Gastrocnemius medialis (tissue), 4 donors: ENCODE measurements at regions not wholly inside any gene's neighbourhood (a gene's known extent, or its start where the extent isn't known, plus 50 kb on each side); places are given as distances from the start of the nearest gene placed in this dataset.
"Not testable (repeated sequence)": the region's sequence is repeated elsewhere in the genome, so short reads cannot be mapped to it uniquely, and the experiment has no call there.

Experiments
- ATAC-seq, 2 donors: fragments of 150-250 bp; one replicate each; pipeline ENCODE4 v1.9.1; 2016
- DNase-seq, 2 donors: peaks; one replicate each; pipeline ENCODE4 v3.0.0-alpha.2; 2019
- H3K27ac ChIP-seq, 4 donors: fragments of 200-600 bp; sonication (generic); 1 replicate in 1 of 4; 2 replicates in 3 of 4; pipeline ENCODE4 v1.5.1; 2016 to 2018; ENCODE audit warnings: mild to moderate bottlenecking in 2 of 4, moderate library complexity in 1 of 4
- H3K27me3 ChIP-seq, 3 donors: fragments of 200-600 bp; sonication (generic) in 2 of 3; 1 replicate in 1 of 3; 2 replicates in 2 of 3; pipeline versions ENCODE4 v1.5.1 to v1.6.0; 2016 to 2019; ENCODE audit warnings: mild to moderate bottlenecking in 1 of 3, moderate library complexity in 1 of 3
- H3K36me3 ChIP-seq, 2 donors: fragments of 200-600 bp; sonication (generic) in 1 of 2; one replicate each; pipeline ENCODE4 v1.5.1; 2017 to 2018
- H3K4me1 ChIP-seq, 2 donors: fragments of 200-600 bp; sonication (generic) in 1 of 2; one replicate each; pipeline ENCODE4 v1.5.1; 2016 to 2017; ENCODE audit warnings: mild to moderate bottlenecking in 2 of 2
- H3K4me3 ChIP-seq, 4 donors: fragments of 200-600 bp; sonication (generic) in 3 of 4; 1 replicate in 1 of 4; 2 replicates in 3 of 4; pipeline ENCODE4 v1.5.1; 2016 to 2019; ENCODE audit warnings: mild to moderate bottlenecking in 2 of 4
- H3K9me3 ChIP-seq, 3 donors: fragments of 200-600 bp; sonication (generic) in 2 of 3; 1 replicate in 1 of 3; 2 replicates in 2 of 3; pipeline ENCODE4 v1.5.1; 2016 to 2019
- CTCF ChIP-seq, 5 experiments: fragments of 450-650 bp in 3 of 5; fragments of 200-600 bp in 2 of 5; sonication (generic) in 2 of 5; IDR thresholded peaks in 4 of 5; conservative IDR thresholded peaks in 1 of 5; 1 replicate in 4 of 5; 2 replicates in 1 of 5; pipeline ENCODE4 v1.5.1; 2016 to 2019; ENCODE audit warnings: antibody characterized with exemption in 5 of 5, mild to moderate bottlenecking in 3 of 5, moderate library complexity in 3 of 5
- POLR2A ChIP-seq, 2 donors: fragments of 450-650 bp; IDR thresholded peaks; one replicate each; pipeline ENCODE4 v1.6.1; 2017; ENCODE audit warnings: antibody characterized with exemption in 2 of 2, mild to moderate bottlenecking in 2 of 2, moderate library complexity in 2 of 2
- in situ Hi-C, 4 donors: fragments of 200-750 bp; cut with MboI; loops; one replicate each; pipeline versions ENCODE4 v1.15.0 to v1.8.0; 2017; ENCODE audit warnings: low sequenced_read_pairs in 4 of 4
- intact Hi-C: fragments of 100-400 bp; cut with DNase I; formaldehyde crosslinking; loops from one replicate; pipeline ENCODE4 v1.15.1; 2023; ENCODE audit warnings: low total_unique reads

GRCh38 chr7:52340067-52340466, 695.4 kb upstream of the POM121L12 start:
- intact Hi-C loops: no loop called here

GRCh38 chr7:52328328-52328727, 707.1 kb upstream of the POM121L12 start:
- ATAC-seq, DNase-seq, in situ Hi-C loops, H3K27me3 ChIP-seq, intact Hi-C loops, H3K27ac ChIP-seq, H3K9me3 ChIP-seq, H3K4me1 ChIP-seq, H3K36me3 ChIP-seq, H3K4me3 ChIP-seq: not testable (repeated sequence)

More at GRCh38 chr7:52340067-52340466, 695.4 kb upstream of the POM121L12 start:
- H3K4me1 ChIP-seq: no peaks in the 10 kb centered on the region
- no peak overlapping the region for H3K27ac ChIP-seq
- TF ChIP-seq CTCF (IDR thresholded peaks at IDR 0.05 in 4 of 5, conservative IDR thresholded peaks at IDR 0.05 in 1 of 5) (no peak), POLR2A (IDR thresholded peaks at IDR 0.05) (no peak)
- DNase-seq (no peak), ATAC-seq (no peak)
- H3K9me3 ChIP-seq: no peaks in the 10 kb centered on the region
- H3K27me3 ChIP-seq: no peaks in the 10 kb centered on the region
- no peak overlapping the region for H3K4me3 ChIP-seq
- no peaks in the 10 kb centered on the region for H3K36me3 ChIP-seq
- in situ Hi-C loops: no loop called here

GRCh38 chr7:52325237-52325636, 710.2 kb upstream of the POM121L12 start:
- no peak overlapping the region for H3K27ac ChIP-seq
- no peak overlapping the region for H3K4me3 ChIP-seq
- no peaks in the 10 kb centered on the region for H3K36me3 ChIP-seq
- TF ChIP-seq CTCF (IDR thresholded peaks at IDR 0.05 in 4 of 5, conservative IDR thresholded peaks at IDR 0.05 in 1 of 5) (no peak), POLR2A (IDR thresholded peaks at IDR 0.05) (no peak)
- H3K27me3 ChIP-seq: no peaks in the 10 kb centered on the region
- ATAC-seq (no peak), DNase-seq (no peak)
- H3K9me3 ChIP-seq: no peaks in the 10 kb centered on the region
- in situ Hi-C loops: no loop called here
- H3K4me1 ChIP-seq: no peaks in the 10 kb centered on the region
- intact Hi-C loops: no loop called here

GRCh38 chr7:52323202-52323746, 712.2 kb upstream of the POM121L12 start:
- DNase-seq: no peak
- no peaks in the 10 kb centered on the region for H3K36me3 ChIP-seq
- in situ Hi-C loops (no loop called here), intact Hi-C loops (no loop called here)
- no peaks in the 10 kb centered on the region for H3K9me3 ChIP-seq
- no peak for ATAC-seq
- H3K27ac ChIP-seq: no peak overlapping the region
- TF ChIP-seq POLR2A (IDR thresholded peaks at IDR 0.05): no peak
- TF ChIP-seq CTCF (IDR thresholded peaks at IDR 0.05 in 4 of 5, conservative IDR thresholded peaks at IDR 0.05 in 1 of 5): no peak
- H3K4me3 ChIP-seq: no peak overlapping the region
- H3K27me3 ChIP-seq: no peaks in the 10 kb centered on the region
- H3K4me1 ChIP-seq: no peaks in the 10 kb centered on the region

- Histone ChIP-seq H3K4me1 (no peaks in the 10 kb centered on the region), H3K36me3 (no peaks in the 10 kb centered on the region), H3K27me3 (no peaks in the 10 kb centered on the region), H3K4me3 (no peak overlapping the region), H3K9me3 (no peaks in the 10 kb centered on the region), H3K27ac (no peak overlapping the region)
- no peak for ATAC-seq
- TF ChIP-seq CTCF (IDR thresholded peaks at IDR 0.05 in 4 of 5, conservative IDR thresholded peaks at IDR 0.05 in 1 of 5) (no peak), POLR2A (IDR thresholded peaks at IDR 0.05) (no peak)
- in situ Hi-C loops (no loop called here), intact Hi-C loops (no loop called here)
- DNase-seq: no peak
Measured at GRCh38 chr7:52320610-52321009, 714.8 kb upstream of the POM121L12 start.
